Osteoblast (primary cell): ENCODE measurements at regions not wholly inside any gene's neighbourhood (a gene's known extent, or its start where the extent isn't known, plus 50 kb on each side); places are given as distances from the start of the nearest gene placed in this dataset.

Experiments used
- DNase-seq: peaks from one replicate; pipeline ENCODE4 v3.0.0; 2011; ENCODE audit warnings: low spot score, mixed read lengths; ENCODE audit not compliant: insufficient read length; ENCODE audit errors: missing footprints
- H2AFZ ChIP-seq: 2 replicates; pipeline ENCODE4 v1.6.0; 2011; ENCODE audit warnings: mild to moderate bottlenecking, low read length
- H3K27ac ChIP-seq: 2 replicates; pipeline ENCODE4 v1.5.1; 2011; ENCODE audit warnings: mild to moderate bottlenecking, low read depth, low read length, moderate library complexity
- H3K27me3 ChIP-seq: 2 replicates; pipeline ENCODE4 v1.6.0; 2012; ENCODE audit warnings: mild to moderate bottlenecking, control low read depth, inconsistent platforms, low read length, moderate library complexity; ENCODE audit not compliant: insufficient read depth
- H3K36me3 ChIP-seq: 2 replicates; pipeline ENCODE4 v1.5.1; 2011; ENCODE audit warnings: mild to moderate bottlenecking, low read length, control low read depth, moderate library complexity; ENCODE audit not compliant: insufficient read depth
- H3K4me1 ChIP-seq: 2 replicates; pipeline ENCODE4 v1.5.1; 2011; ENCODE audit warnings: mild to moderate bottlenecking, low read length, control low read depth, moderate library complexity; ENCODE audit not compliant: insufficient read depth
- H3K4me2 ChIP-seq: 2 replicates; pipeline ENCODE4 v1.6.0; 2011; ENCODE audit warnings: mild to moderate bottlenecking, low read length; ENCODE audit not compliant: insufficient read depth
- H3K4me3 ChIP-seq: fragments of 200-600 bp; sonication (generic); 3 replicates; pipeline ENCODE4 v1.5.1; 2012; ENCODE audit warnings: mild to moderate bottlenecking, low read length, inconsistent platforms; ENCODE audit not compliant: insufficient read depth
- H3K79me2 ChIP-seq: 2 replicates; pipeline ENCODE4 v1.6.0; 2012; ENCODE audit warnings: mild to moderate bottlenecking, low read length, control low read depth, inconsistent platforms; ENCODE audit not compliant: insufficient read depth
- H3K9me3 ChIP-seq: 2 replicates; pipeline ENCODE4 v1.5.1; 2011; ENCODE audit warnings: low read depth, low read length, control low read depth
- H4K20me1 ChIP-seq: 2 replicates; pipeline ENCODE4 v1.6.0; 2012; ENCODE audit warnings: mild to moderate bottlenecking, low read length, control low read depth; ENCODE audit not compliant: insufficient read depth
- TF ChIP-seq, protein P1 (sequence below): IDR thresholded peaks from 2 replicates; pipeline ENCODE4 v1.5.1; 2011; ENCODE audit warnings: mild to moderate bottlenecking, low read depth, low read length, moderate library complexity; ENCODE audit errors: extremely low read depth

DNA sequence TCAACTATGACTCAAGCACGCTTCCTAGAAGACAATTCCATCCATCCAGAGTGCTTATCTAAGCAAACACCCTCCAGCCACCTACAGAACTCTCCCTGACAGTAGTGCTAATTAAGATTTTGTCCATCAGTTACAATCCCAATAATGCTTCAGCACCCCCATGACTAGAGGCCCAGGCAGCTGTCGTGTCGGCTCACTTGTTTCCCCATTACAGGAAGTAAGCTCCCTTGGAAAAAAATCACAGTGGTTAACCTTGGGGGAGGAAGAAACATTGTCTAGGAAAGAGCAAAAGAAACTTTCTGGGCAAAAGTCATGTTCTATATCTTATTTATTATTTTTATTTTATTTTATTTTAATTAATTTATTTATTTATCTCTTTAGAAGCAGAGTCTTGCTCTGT lies 108.8 kb upstream of the LPAR1 start:
- no peaks in the 10 kb centered on the region for H4K20me1 ChIP-seq
- no peak overlapping the region for H3K27ac ChIP-seq
- H3K4me3 ChIP-seq, result no peak overlapping the region
- H3K36me3 ChIP-seq, result no peaks in the 10 kb centered on the region
- peaks cover 5% of the 10 kb centered on the region for H3K4me1 ChIP-seq
- no peaks in the 10 kb centered on the region for H3K9me3 ChIP-seq
- H3K79me2 ChIP-seq, result no peaks in the 10 kb centered on the region
- TF ChIP-seq, protein P1, sequence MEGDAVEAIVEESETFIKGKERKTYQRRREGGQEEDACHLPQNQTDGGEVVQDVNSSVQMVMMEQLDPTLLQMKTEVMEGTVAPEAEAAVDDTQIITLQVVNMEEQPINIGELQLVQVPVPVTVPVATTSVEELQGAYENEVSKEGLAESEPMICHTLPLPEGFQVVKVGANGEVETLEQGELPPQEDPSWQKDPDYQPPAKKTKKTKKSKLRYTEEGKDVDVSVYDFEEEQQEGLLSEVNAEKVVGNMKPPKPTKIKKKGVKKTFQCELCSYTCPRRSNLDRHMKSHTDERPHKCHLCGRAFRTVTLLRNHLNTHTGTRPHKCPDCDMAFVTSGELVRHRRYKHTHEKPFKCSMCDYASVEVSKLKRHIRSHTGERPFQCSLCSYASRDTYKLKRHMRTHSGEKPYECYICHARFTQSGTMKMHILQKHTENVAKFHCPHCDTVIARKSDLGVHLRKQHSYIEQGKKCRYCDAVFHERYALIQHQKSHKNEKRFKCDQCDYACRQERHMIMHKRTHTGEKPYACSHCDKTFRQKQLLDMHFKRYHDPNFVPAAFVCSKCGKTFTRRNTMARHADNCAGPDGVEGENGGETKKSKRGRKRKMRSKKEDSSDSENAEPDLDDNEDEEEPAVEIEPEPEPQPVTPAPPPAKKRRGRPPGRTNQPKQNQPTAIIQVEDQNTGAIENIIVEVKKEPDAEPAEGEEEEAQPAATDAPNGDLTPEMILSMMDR, result no peak
- no peak overlapping the region for H3K4me2 ChIP-seq
- H2AFZ ChIP-seq, result no peak overlapping the region
- H3K27me3 ChIP-seq, result no peaks in the 10 kb centered on the region
- DNase-seq, result no peak

GRCh38 chr9:111144741-111145140 lies 106.5 kb upstream of the LPAR1 start:
- no peaks in the 10 kb centered on the region for H4K20me1 ChIP-seq
- H3K4me1 ChIP-seq, result peaks cover 5% of the 10 kb centered on the region
- H3K27ac ChIP-seq, result no peak overlapping the region
- H3K4me2 ChIP-seq, result no peak overlapping the region
- no peaks in the 10 kb centered on the region for H3K9me3 ChIP-seq
- no peak for DNase-seq
- H3K4me3 ChIP-seq, result no peak overlapping the region
- H2AFZ ChIP-seq, result no peak overlapping the region
- H3K79me2 ChIP-seq, result no peaks in the 10 kb centered on the region
- no peaks in the 10 kb centered on the region for H3K36me3 ChIP-seq
- TF ChIP-seq, protein P1, result no peak
- no peaks in the 10 kb centered on the region for H3K27me3 ChIP-seq

- no peaks in the 10 kb centered on the region for H3K9me3 ChIP-seq
- no peak overlapping the region for H3K4me3 ChIP-seq
- no peaks in the 10 kb centered on the region for H3K79me2 ChIP-seq
- no peaks in the 10 kb centered on the region for H4K20me1 ChIP-seq
- DNase-seq, result no peak
- H2AFZ ChIP-seq, result no peak overlapping the region
- H3K27me3 ChIP-seq, result no peaks in the 10 kb centered on the region
- H3K4me2 ChIP-seq, result no peak overlapping the region
- H3K36me3 ChIP-seq, result no peaks in the 10 kb centered on the region
- no peaks in the 10 kb centered on the region for H3K4me1 ChIP-seq
- no peak overlapping the region for H3K27ac ChIP-seq
- TF ChIP-seq, protein P1, result no peak
These were observed 97.9 kb upstream of the LPAR1 start for GRCh38 chr9:111136180-111136579.

GRCh38 chr9:111131211-111131610 lies 92.9 kb upstream of the LPAR1 start:
- H3K27me3 ChIP-seq, result no peaks in the 10 kb centered on the region
- H3K4me2 ChIP-seq, result no peak overlapping the region
- H2AFZ ChIP-seq, result peak overlapping the region; percentile 5
- H4K20me1 ChIP-seq, result no peaks in the 10 kb centered on the region
- no peak overlapping the region for H3K27ac ChIP-seq
- H3K79me2 ChIP-seq, result no peaks in the 10 kb centered on the region
- H3K4me3 ChIP-seq, result no peak overlapping the region
- TF ChIP-seq, protein P1, result no peak
- no peaks in the 10 kb centered on the region for H3K4me1 ChIP-seq
- DNase-seq, result no peak
- no peaks in the 10 kb centered on the region for H3K9me3 ChIP-seq
- no peaks in the 10 kb centered on the region for H3K36me3 ChIP-seq
